GM21367 (cell line): ENCODE measurements at regions not wholly inside any gene's neighbourhood (a gene's known extent, or its start where the extent isn't known, plus 50 kb on each side); places are given as distances from the start of the nearest gene placed in this dataset.

Source experiments
- ATAC-seq: cut with Tn5 transposase; IDR thresholded peaks from one replicate; pipeline ENCODE4 v1.9.1; 2021; ENCODE audit not compliant: unreplicated experiment

DNA sequence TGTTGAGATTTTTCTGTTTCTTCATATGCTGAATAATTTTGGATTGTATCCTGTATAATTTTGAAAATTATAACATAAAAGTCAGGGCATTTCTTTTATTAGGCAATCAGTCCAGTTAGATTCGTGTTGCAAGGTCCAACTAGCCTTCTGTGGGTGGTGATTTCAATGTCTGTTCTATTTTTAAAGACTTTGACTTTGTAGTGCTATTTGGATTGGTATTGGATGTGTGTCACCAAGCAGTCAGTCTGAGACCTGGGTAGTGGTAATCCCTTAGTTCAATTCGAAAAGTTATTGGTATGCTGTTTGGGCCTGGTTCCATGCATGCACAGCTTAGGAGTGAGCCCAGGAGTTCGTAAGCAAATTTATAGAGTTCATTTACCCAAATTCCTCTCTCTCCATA is 82.2 kb downstream of the EPDR1 start:
- ATAC-seq, result no peak

DNA sequence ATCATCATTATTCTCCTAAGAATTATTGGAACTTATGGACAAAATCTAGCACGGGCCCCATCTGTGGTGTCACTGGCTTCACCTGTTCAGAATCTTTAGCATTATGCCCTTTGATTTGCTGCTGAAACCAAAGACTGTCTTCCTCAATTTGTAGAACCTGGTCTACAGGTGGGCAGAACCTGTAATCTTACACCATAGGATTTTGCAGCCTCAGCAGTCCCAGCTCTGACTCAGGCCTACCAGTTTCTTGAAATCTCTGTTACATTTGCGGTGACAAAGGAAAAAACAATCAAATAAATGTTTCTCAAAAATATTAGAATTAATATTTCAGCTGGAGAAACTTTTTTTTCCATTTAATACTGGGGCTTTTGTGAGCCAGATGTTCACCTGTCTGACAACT is 86.1 kb downstream of the EPDR1 start:
- no peak for ATAC-seq

DNA sequence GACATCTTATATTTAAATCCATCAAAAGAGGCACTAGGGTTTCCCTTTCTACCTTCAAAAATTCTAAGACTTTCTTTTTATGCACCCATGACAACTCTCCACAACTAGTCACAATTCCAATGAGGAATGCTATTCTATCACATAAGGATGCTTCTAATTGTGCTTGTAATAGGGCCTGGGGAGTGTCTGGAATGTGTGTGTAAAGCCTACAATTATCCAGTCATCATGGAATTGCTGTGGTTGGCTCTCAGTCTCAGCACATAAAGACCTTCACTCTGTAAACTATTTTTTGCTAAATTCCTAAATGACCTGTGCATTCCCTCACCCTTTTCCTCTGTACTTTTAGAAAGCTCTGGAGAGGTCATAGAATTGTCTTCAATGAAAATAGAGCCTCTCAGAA is 86.7 kb downstream of the EPDR1 start:
- ATAC-seq, result no peak

DNA sequence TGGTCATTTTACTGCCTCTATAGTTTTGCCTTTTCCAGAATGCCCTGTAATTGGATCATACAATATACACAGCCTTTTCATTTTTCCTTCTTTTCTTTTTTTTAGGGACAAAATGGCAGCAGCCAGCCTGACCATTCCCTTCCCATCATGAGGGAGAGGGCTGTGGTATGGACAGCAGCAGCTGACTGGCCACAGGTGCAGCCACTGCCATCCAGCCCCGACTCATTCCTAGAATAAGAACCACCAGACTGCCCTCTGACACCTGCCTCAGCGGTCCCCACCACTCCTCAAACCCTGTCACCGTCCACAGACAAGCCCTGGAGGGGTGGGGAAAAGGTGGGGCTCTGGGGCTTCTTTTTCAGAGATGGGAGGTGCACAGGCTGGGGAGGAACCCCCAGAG is 92.8 kb downstream of the EPDR1 start:
- no peak for ATAC-seq

DNA sequence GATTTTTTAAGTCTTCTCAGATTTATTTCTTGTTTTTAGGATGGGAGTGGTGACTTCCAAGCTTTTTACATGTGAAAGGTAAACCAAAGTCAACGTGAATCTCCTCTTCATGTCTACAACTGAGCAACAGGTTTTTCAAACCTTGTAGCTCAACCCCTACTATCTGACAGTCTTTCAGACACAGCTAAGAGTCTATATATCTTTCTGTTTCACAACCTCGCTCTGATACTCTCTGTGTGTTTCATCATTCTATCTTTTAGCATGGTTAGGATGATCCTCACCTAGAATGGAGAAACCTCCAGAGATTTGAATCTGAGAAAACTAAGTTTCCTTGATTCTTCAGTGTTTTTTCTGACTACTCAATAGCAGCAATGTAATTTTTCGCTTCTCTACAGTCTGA is 96.1 kb downstream of the EPDR1 start:
- ATAC-seq, result no peak

DNA sequence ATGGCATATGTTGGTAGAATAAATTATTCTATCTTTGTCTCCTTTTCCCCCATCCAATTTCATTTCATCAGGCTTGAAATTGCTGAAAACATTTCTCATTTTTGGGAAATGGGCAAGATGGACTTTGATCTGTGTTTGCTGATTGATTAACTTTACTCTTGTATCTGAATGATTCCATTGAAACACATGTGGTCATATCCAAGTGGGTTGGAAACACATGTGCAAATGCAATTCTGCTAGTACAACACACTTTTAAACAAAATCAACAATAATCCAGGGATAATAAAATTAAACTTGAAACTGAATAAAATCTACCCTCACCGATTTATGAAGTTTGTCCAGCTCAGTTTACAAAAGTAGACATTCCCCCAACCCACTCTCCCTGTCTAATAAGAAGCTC is 96.9 kb downstream of the EPDR1 start:
- ATAC-seq, result no peak

DNA sequence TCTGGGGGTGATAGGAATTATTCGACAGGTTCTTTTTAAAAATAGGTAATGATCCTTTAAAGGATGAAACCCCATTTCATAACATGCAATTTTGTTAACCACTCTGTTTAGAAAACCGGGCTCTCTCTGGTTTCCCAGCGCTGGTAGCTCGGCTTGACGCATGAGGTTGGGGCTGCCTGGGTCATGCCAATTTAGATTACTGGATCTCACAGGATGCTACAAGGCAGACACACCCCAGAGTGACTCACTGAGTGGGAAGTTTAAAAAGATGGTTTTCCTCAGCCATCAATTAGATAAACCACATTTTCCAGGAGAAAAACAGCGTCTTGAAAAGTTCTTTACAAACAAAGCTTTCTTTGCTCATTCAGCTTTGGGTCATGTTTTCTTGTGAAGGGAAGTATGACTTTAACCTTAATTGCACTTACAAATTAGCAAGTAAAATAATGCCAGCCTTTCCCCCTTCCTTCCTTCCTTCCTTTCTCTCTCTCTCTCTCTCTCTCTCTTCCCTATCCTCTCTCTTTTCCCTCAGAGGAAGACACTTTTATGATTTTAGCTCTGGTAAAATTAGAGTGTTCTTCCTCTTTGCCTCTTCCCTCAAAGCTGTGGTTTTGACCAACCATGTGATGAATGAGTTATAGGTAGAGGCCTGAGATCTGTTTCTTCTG is 99.8 kb downstream of the EPDR1 start:
- ATAC-seq, result no peak

DNA sequence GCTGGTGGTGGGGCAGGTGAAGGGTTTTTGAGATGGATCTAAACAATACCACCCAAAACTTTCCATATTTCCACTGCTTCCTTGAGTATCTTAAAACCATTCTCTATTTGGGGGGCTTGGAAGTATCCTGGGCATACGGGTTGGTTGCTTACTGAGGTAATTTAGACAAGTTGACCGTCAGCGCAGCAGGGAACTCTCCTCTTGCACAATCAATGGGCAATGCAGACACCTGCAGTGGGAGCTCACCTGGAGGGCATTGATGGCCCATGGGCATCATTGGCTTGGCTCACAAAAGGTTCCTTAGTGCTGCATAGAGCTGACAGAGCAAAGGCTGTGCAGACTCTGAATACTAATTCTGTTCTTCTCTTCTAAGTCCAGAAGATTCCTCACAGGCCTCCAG is 101.5 kb downstream of the EPDR1 start:
- no peak for ATAC-seq

DNA sequence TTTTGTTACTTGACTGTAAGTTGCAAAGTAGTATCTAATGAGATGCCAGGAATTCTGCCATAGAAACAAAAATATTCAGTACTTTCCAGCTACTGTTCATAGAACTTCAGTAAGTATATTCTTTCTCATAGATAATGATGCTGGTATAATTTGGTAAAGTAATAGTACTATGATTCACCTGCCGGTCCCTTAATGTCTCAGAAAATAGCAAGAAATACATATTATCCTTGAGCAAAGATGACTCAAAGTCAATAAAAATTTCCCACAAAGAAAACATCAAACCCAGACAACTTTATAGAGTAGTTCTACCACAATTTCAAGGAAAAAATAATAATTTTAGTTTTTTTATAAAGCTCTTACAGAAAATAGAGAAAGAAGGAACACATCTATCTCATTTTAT is 105.4 kb downstream of the EPDR1 start:
- no peak for ATAC-seq

DNA sequence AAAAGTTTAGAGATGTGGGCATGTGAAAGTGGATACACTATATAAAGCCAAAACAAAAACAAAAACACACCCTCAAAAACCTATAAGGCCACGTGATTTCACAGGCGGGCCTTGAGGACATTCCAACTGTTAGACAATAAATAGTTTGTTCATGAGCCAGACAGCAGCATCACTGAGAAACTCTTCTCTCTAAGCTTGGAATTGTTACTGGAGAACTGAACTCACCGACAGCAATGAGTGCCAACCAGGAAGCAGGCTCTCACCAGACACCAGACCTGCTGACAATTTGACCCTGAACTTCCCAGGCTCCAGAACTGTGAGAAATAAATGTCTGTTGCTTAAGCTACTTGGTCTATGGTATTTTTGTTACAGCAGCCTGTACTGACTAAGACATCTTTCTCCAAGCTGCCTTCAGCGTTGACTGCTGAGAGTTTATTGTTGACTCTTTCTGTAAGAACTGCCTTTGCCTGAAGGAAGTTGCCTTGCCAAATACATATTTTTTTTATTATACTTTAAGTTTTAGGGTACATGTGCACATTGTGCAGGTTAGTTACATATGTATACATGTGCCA is 107.5 kb downstream of the EPDR1 start:
- no peak for ATAC-seq

DNA sequence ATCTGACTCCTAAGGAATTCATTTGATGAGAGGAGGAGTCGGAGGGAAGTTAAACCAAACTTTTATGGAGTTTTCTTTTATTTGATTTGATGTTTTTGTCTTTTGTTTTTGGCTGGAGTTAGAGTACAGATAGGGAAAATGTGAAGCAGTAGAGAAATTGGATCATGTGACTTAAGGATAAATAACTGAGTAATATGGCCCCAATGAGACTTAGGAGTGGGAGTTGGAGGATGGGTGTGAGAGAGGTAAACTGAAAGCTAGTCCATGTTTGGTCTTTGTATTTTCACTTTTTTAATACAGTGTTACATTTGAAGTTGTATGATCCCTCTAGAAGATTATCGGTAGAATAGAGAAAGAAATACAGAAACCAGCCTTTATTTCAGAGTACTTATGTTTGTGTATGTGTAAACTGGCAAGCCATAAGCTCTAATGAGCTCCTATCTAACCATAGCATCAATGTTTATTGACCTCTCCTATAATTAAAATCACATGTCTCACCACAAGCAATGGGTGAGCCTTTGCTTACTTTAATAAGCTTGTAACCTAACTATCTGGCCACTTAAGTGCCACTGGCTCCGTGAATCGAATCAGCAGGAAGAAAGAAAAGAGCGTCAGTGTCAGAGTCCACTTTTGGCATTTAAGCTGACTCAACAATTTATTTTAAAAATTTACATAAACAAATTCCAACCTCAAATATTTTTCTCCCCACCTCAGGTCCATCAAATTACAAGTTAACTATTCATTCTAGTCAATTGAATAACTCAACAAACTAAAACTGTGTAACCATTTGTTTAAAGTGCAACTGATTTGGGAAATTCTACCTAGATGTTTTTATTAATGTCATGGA is 113.8 kb downstream of the EPDR1 start:
- ATAC-seq, result no peak

DNA sequence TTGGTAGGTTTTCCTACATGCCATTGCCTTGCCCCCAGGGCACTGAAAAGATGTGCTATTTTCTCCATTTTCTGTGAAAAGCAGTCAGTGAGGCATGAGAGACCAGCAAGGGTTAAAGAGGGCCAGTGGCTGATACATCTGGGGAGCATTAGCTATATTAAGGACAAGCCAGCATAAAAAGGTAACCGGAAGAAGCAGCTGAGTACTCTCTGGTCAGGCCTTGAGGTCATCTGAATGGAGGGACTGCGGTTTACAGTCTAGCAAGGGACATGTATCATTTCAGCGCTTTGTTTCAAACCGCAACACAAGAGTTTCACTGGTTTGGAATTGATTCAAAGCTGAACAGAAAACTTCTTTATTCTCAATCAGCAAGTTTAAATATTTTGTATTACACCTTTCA is 120.4 kb downstream of the EPDR1 start:
- ATAC-seq, result no peak

DNA sequence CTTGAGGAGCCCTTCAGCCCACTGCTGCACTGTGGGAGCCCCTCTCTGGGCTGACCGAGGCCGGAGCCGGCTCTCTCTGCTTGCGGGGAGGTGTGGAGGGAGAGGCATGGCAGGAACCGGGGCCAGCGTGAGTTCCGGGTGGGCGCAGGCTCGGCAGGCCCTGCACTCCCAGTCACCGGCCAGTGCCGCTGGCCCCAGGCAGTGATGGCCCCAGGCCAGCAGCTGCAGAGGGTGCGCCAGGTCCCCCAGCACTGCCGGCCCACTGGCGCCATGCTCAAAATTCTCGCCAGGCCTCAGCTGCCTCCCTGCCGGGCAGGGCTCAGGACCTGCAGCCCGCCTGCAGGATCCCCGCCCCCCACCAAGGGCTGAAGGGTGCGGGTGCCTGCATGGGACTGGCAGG is 128.4 kb upstream of the STARD3NL start:
- ATAC-seq, result no peak

DNA sequence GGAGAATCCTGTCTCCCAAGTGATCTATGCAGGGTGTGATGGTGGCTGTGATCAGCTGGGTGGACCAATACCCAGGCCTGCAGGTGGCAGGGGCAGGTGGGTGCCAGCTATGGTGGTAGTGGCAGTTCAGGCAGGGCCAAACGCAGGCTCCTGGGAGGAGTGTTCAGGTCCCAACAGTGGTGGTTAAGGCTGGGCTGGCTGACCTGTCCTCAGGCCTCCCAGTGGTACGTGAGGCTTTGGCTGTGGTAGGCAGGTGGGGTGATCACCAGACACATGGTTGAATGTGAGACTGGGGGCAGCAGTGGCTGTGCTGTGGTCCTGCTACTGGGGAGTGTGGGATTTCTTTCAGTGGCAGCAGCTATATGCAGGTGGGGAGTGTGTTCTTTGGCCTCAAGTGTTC is 126.7 kb upstream of the STARD3NL start:
- no peak for ATAC-seq

DNA sequence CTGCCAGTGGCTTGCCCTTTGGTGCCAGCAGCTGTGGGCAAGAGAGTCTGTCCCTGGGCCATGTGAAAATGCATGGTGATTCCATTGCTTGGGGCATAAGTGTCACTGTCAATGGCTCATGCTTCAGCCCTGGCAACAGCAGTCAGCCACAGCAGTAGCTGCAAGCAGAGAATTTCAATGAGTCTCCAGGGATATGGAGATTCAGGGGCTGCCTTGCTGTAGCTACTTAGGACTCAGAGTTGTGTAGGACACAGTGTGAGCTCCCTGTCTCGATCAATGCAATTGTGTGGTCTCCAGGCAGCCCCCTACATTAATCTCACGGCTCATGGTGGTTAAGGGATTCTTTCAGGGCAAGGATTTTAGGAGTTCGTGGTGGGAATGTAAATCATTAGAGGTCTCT is 126.3 kb upstream of the STARD3NL start:
- no peak for ATAC-seq

DNA sequence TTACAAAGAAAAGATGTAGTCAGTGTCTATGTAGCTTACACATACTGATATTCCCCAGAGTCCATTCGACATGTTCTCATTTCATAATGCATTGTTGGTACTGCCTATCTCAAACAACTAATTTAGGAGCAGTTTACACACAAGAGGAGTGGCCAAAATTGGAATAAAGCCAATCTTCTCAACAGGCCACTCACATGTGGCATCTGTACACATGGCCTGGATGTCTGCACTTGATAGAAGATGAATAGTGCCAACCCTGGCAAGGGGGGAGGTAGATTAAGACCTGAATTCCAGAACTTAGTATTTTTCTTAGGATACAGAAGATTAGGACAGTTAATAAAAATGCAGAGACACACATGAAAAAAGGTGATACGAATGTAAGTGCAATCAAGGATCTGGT is 125.3 kb upstream of the STARD3NL start:
- ATAC-seq, result no peak

DNA sequence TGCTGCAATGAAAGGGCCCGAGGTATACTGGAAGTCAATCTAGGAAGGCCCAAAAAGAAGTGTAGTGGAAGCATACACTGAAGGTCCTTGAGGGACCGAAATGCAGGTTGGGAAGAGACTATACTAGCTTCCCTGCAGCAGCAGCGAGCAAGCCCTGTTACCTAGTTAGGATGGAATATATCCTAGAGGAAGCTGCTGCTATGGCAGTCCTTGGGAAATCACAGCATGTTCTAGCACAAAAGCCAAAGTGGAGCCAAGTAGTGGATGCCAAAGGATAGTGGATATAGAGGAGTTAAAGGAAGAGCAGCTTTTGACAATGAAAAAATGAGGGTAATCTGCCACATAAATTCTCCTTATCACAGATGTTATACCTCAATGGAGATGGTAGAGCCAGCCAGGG is 123.8 kb upstream of the STARD3NL start:
- ATAC-seq, result no peak

DNA sequence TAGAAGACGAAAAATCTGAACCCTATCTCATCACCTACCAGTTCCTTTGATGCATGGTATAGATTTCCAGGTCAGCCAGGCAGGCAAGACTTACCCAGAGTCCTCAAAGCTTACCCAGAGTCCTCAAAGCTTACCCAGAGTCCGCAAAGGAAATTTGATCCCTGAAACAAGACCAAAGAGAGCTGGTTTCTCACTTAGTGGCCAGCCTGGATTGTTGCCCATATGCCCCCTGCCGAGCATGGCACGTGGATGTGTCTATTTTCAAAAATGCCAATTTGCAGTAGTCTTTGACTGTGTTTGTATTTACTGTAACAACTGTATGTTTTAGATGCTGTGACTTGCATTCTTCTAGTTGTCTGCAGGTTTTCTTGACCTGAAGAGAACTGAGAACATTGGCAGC is 120.2 kb upstream of the STARD3NL start:
- no peak for ATAC-seq

DNA sequence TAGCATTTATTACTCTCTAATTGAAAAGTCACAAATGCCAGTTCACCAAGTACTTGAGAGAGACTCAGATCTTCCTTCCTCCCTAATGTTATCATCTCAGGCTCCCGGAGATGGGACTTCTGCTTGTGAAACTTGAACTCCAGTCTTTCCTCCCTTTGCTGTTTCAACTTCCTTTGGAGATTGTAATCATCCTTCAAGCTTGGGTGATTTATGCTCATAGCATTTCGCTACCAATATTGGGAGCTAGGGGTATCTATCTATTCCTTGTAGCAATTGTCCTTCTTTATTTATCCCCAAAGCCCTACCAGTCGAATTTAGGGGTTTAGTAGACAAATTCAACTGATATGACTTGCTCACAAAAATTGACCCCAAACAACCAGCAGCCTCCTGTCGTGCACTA is 117.9 kb upstream of the STARD3NL start:
- ATAC-seq, result no peak

DNA sequence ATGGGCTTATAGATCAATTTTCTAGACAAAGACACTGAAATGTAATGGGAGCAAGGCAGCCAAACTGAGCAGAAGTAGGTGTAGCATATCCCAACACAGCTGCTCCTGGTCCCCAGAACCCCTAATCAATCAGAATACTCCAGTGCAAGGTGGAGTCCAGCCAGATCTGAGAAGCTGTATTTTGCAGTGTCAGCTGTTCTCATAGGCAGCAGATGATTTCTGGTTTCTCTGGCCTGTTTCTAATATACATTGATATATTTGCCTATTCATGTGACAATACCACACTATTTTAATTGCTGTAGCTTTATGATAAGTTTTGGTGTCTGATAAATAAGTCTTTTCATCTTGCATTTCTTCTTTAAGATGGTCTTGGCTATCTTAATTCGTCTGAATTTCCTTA is 117.4 kb upstream of the STARD3NL start:
- ATAC-seq, result no peak

DNA sequence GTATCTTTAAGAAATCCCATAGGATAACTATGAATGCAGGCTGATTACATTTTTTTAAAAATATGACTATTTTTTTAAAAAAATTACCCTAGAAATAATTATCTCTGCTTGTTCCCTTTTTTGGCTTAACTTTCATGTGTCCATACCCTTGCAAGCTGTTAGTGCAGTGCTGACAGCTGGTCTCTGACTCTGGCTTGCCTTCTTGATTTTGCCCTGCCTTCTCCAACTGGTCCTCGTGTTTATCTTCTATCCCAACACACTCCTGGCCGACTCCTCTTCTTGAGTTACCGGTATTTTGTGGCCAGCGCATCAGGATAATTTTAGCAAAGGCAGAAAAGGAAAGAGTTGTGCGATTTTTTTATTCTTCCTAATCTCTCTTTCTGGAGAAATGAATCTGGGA is 111.7 kb upstream of the STARD3NL start:
- no peak for ATAC-seq

DNA sequence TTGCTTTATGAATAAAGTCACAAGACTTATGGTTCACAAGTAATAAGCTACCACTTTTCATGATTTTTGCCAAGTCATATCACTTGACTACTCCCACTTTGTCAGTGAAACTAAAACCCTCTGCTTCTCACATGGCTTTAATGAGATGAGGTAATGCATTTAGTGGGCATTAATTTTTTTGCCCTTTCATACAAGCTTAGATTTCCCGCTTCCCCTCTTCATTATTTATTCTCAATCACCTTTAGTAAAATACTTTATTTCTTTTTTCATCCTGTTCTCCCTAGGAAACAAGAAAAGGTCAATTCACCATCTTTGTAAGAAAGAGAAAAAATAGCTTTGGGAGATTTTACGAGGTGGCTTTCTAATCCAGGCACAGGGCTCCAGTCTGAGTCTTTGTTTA is 109.6 kb upstream of the STARD3NL start:
- ATAC-seq, result no peak
